GM12878 (cell line): ENCODE measurements at regions not wholly inside any gene's neighbourhood (a gene's known extent, or its start where the extent isn't known, plus 50 kb on each side); places are given as distances from the start of the nearest gene placed in this dataset.

Source experiments
- ATAC-seq: fragments of 200-7000 bp; cut with Tn5 transposase; 3 replicates; pipeline ENCODE4 v1.9.1; 2020; ENCODE audit warnings: mild to moderate bottlenecking, moderate library complexity
- BruUV-seq: library from RNA; stranded (reverse); fragments of 400-500 nt; replicated peaks from 2 replicates; lab custom pipeline; 2021; lab: Mats Ljungman, UMichigan
- CTCF ChIA-PET: fragments of 300-600 bp; sonication (Branson Sonifier 250); formaldehyde crosslinking; extraction: SDS; loops from one replicate; lab custom pipeline; 2021; ENCODE audit warnings: inconsistent platforms; lab: Yijun Ruan, JAX
- POLR2A ChIA-PET: fragments of 350-600 bp; formaldehyde crosslinking; extraction: SDS; loops from one replicate; lab custom pipeline; 2021; ENCODE audit warnings: inconsistent platforms; lab: Charles Lee
- RAD21 ChIA-PET: fragments of 300-600 bp; sonication (Branson Sonifier 250); formaldehyde crosslinking; loops from one replicate; lab custom pipeline; 2023; ENCODE audit warnings: antibody characterized with exemption; ENCODE audit not compliant: unreplicated experiment; lab: Charles Lee
- SMC1A ChIA-PET: fragments of 300-600 bp; sonication (Branson Sonifier 250); formaldehyde crosslinking; loops from one replicate; lab custom pipeline; 2023; ENCODE audit not compliant: unreplicated experiment, uncharacterized antibody; lab: Charles Lee
- DNase-seq: peaks from one replicate; pipeline ENCODE4 v3.0.0-alpha.2; 2011; ENCODE audit warnings: low read depth, low spot score
- FAIRE-seq: peaks from 3 replicates; lab custom pipeline; 2011; peaks lifted over from hg19 to GRCh38; lab: Jason Lieb, UNC
- H2AFZ ChIP-seq: 2 replicates; pipeline ENCODE4 v1.6.0; 2011; ENCODE audit warnings: low read depth, low read length, control low read depth; ENCODE audit not compliant: control insufficient read depth
- H3K27ac ChIP-seq: 2 replicates; pipeline ENCODE4 v1.5.1; 2011; ENCODE audit warnings: control low read depth; ENCODE audit not compliant: control insufficient read depth, insufficient read depth
- H3K27me3 ChIP-seq, 2 experiments: replicated peaks in 1 of 2; 2 replicates each; pipeline versions ENCODE4 v1.6.0 to v1.6.1; 2011; ENCODE audit warnings: low read length in 1 of 2; ENCODE audit not compliant: control insufficient read depth in 2 of 2, insufficient read depth in 2 of 2
- H3K36me3 ChIP-seq, 2 experiments: 2 replicates each; pipeline ENCODE4 v1.5.1; 2011; ENCODE audit warnings: low read length in 1 of 2; ENCODE audit not compliant: control insufficient read depth in 2 of 2, insufficient read depth in 2 of 2
- H3K4me1 ChIP-seq: 2 replicates; pipeline ENCODE4 v1.6.1; 2011; ENCODE audit warnings: mild to moderate bottlenecking, low read length, moderate library complexity, mixed read lengths; ENCODE audit not compliant: control insufficient read depth, insufficient read depth
- H3K4me2 ChIP-seq: 2 replicates; pipeline ENCODE4 v1.6.0; 2011; ENCODE audit warnings: control low read depth; ENCODE audit not compliant: control insufficient read depth, insufficient read depth
- H3K4me3 ChIP-seq: fragments of 200-600 bp; sonication (generic); 2 replicates; pipeline ENCODE4 v1.5.1; 2016
- H3K79me2 ChIP-seq: 2 replicates; pipeline ENCODE4 v1.6.0; 2011; ENCODE audit warnings: low read length; ENCODE audit not compliant: control insufficient read depth, insufficient read depth
- H3K9ac ChIP-seq: 2 replicates; pipeline ENCODE4 v1.8.0; 2011; ENCODE audit warnings: low read length, control low read depth, mixed read lengths; ENCODE audit not compliant: control insufficient read depth, insufficient read depth
- H3K9me3 ChIP-seq: replicated peaks from 3 replicates; pipeline ENCODE4 v1.5.1; 2011; ENCODE audit warnings: mild to moderate bottlenecking, low read length; ENCODE audit not compliant: control insufficient read depth, insufficient read depth
- H4K20me1 ChIP-seq: 2 replicates; pipeline ENCODE4 v1.6.0; 2011; ENCODE audit not compliant: control insufficient read depth, insufficient read depth
- ATF7 ChIP-seq: fragments of 450-650 bp; IDR thresholded peaks from 2 replicates; pipeline ENCODE4 v1.6.1; 2016; ENCODE audit warnings: low read depth, mild to moderate bottlenecking
- CBFB ChIP-seq: IDR thresholded peaks from 2 replicates; pipeline ENCODE4 v1.6.1; 2016; ENCODE audit warnings: antibody characterized with exemption, low read depth
- IRF5 ChIP-seq: fragments of 450-650 bp; IDR thresholded peaks from 2 replicates; pipeline ENCODE4 v1.6.1; 2017; ENCODE audit warnings: borderline replicate concordance
- MEF2A ChIP-seq: IDR thresholded peaks from 2 replicates; pipeline ENCODE4 v1.6.1; 2011; ENCODE audit warnings: low read depth, mild to moderate bottlenecking, low read length, moderate library complexity; ENCODE audit not compliant: insufficient read depth
- NFYB ChIP-seq: IDR thresholded peaks from 2 replicates; pipeline ENCODE4 v1.6.1; 2011; ENCODE audit warnings: low read depth, mild to moderate bottlenecking, low read length, improper control_type of control experiment, moderate library complexity; ENCODE audit not compliant: insufficient read depth
- PKNOX1 ChIP-seq: fragments of 450-650 bp; IDR thresholded peaks from 2 replicates; pipeline ENCODE4 v1.6.1; 2016; ENCODE audit warnings: mild to moderate bottlenecking
- POLR2AphosphoS2 ChIP-seq: IDR thresholded peaks from 2 replicates; pipeline ENCODE4 v1.6.1; 2011; ENCODE audit warnings: low read depth, mild to moderate bottlenecking, low read length, improper control_type of control experiment, moderate library complexity
- RB1 ChIP-seq: fragments of 450-650 bp; formaldehyde crosslinking; IDR thresholded peaks from 2 replicates; pipeline ENCODE4 v1.6.1; 2017; ENCODE audit warnings: mild to moderate bottlenecking, borderline replicate concordance
- SMAD5 ChIP-seq: IDR thresholded peaks from 2 replicates; pipeline ENCODE4 v1.6.1; 2016; ENCODE audit warnings: antibody characterized with exemption, low read depth
- SMARCA5 ChIP-seq: fragments of 450-650 bp; IDR thresholded peaks from 2 replicates; pipeline ENCODE4 v1.6.1; 2017; ENCODE audit warnings: mild to moderate bottlenecking
- TAF1 ChIP-seq: IDR thresholded peaks from 2 replicates; pipeline ENCODE4 v1.6.1; 2011; ENCODE audit warnings: mild to moderate bottlenecking, low read depth, low read length, borderline replicate concordance
- TBL1XR1 ChIP-seq: IDR thresholded peaks from 2 replicates; pipeline ENCODE4 v1.6.1; 2012; ENCODE audit warnings: low read depth, low read length, improper control_type of control experiment
- ZNF24 ChIP-seq: fragments of 450-650 bp; IDR thresholded peaks from 2 replicates; pipeline ENCODE4 v1.6.1; 2017; ENCODE audit warnings: antibody characterized with exemption, mild to moderate bottlenecking
- ZNF274 ChIP-seq: IDR thresholded peaks from one replicate; pipeline ENCODE4 v1.8.0; 2011; ENCODE audit not compliant: insufficient read length, insufficient read depth
- ZNF622 ChIP-seq: fragments of 450-650 bp; IDR thresholded peaks from 2 replicates; pipeline ENCODE4 v1.6.1; 2017; ENCODE audit warnings: mild to moderate bottlenecking, inconsistent platforms
- ZSCAN29 ChIP-seq: fragments of 450-650 bp; IDR thresholded peaks from 2 replicates; pipeline ENCODE4 v1.6.1; 2017; ENCODE audit warnings: mild to moderate bottlenecking, moderate library complexity
- WGBS: methylation state at CpG from one replicate; pipeline ENCODE4 v1.1.6; 2016; ENCODE audit warnings: low lambda C conversion rate; ENCODE audit not compliant: insufficient replicate concordance, insufficient coverage; ENCODE audit errors: missing lambda C conversion rate; 5-methylcytosine and 5-hydroxymethylcytosine counted together
- in situ Hi-C: fragments of 300-500 bp; cut with MboI; formaldehyde crosslinking; loops from 9 replicates; pipeline ENCODE4 v1.14.3; 2018; ENCODE audit warnings: mixed read lengths
- intact Hi-C: fragments of 100-400 bp; cut with micrococcal nuclease; formaldehyde crosslinking; loops from one replicate; pipeline ENCODE4 v1.14.2; 2022; ENCODE audit not compliant: unreplicated experiment
- TF ChIP-seq, protein P1 (sequence below): fragments of 450-650 bp; IDR thresholded peaks from 2 replicates; pipeline ENCODE4 v1.6.1; 2017; ENCODE audit warnings: mild to moderate bottlenecking
- TF ChIP-seq, protein P2 (sequence below): fragments of 450-650 bp; IDR thresholded peaks from 2 replicates; pipeline ENCODE4 v1.6.1; 2017; ENCODE audit warnings: low read depth, mild to moderate bottlenecking, moderate library complexity
- TF ChIP-seq, protein P3 (sequence below): IDR thresholded peaks from 2 replicates; pipeline ENCODE4 v1.6.1; 2012; ENCODE audit warnings: low read depth, low read length, improper control_type of control experiment

- no peak for TF ChIP-seq TAF1
- TF ChIP-seq ZNF622: no peak
- TF ChIP-seq CBFB: no peak
- TF ChIP-seq MEF2A: no peak
- TF ChIP-seq ATF7: no peak
- TF ChIP-seq PKNOX1: no peak
- TF ChIP-seq, protein P1, sequence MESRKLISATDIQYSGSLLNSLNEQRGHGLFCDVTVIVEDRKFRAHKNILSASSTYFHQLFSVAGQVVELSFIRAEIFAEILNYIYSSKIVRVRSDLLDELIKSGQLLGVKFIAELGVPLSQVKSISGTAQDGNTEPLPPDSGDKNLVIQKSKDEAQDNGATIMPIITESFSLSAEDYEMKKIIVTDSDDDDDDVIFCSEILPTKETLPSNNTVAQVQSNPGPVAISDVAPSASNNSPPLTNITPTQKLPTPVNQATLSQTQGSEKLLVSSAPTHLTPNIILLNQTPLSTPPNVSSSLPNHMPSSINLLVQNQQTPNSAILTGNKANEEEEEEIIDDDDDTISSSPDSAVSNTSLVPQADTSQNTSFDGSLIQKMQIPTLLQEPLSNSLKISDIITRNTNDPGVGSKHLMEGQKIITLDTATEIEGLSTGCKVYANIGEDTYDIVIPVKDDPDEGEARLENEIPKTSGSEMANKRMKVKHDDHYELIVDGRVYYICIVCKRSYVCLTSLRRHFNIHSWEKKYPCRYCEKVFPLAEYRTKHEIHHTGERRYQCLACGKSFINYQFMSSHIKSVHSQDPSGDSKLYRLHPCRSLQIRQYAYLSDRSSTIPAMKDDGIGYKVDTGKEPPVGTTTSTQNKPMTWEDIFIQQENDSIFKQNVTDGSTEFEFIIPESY: no peak
- TF ChIP-seq, all 136 proteins: peak for 0
Observed at GRCh38 chr11:90392692-90393091, 169.8 kb upstream of the CHORDC1 start (continued).

DNA sequence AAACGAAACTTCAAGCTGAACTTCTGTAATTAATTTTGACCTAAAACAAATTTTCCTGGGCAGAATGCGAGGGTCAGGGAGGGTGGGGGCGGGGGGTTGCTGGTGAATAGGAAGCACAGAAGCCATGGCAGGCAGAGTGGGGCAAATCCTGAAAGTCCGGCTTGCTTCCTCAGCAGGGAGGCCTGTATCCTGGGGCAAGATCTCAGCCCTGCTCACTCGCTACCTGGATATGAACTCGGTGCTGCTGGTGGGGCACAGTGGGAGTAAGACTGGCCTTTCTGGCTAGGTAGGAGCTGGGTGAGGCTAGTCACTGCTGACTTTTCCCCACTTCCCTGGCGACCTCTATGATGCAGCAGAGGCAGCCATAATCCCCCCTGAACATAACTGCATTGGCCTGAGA lies 168.9 kb upstream of the CHORDC1 start:
- no peak overlapping the region for H3K9ac ChIP-seq

More for the DNA sequence above, 168.9 kb upstream of the CHORDC1 start:
- H3K4me1 ChIP-seq: no peaks in the 10 kb centered on the region
- ChIA-PET POLR2A (no interaction called here), RAD21 (no interaction called here), CTCF (interaction anchor here (0.6 to 1.0 kb wide), 2 partner anchors 21 to 37 kb away, joined by 3 to 4 read pairs; no protein-coding TSS in a partner anchor), SMC1A (interaction anchor here (1.3 to 1.6 kb wide), 2 partner anchors 82 to 84 kb away, joined by 3 to 4 read pairs; no protein-coding TSS in a partner anchor)
- no peaks in the 10 kb centered on the region for H4K20me1 ChIP-seq
- H3K27me3 ChIP-seq: no peaks in the 10 kb centered on the region
- H3K27ac ChIP-seq: no peak overlapping the region
- H3K4me3 ChIP-seq: no peak overlapping the region
- DNase-seq (no peak), FAIRE-seq (no peak), ATAC-seq (no peak)
- no TSS peak for BruUV-seq
- in situ Hi-C loops (no loop called here), intact Hi-C loops (no loop called here)
- no peak for TF ChIP-seq ZNF274
- no peak for TF ChIP-seq SMAD5
- TF ChIP-seq, protein P2, sequence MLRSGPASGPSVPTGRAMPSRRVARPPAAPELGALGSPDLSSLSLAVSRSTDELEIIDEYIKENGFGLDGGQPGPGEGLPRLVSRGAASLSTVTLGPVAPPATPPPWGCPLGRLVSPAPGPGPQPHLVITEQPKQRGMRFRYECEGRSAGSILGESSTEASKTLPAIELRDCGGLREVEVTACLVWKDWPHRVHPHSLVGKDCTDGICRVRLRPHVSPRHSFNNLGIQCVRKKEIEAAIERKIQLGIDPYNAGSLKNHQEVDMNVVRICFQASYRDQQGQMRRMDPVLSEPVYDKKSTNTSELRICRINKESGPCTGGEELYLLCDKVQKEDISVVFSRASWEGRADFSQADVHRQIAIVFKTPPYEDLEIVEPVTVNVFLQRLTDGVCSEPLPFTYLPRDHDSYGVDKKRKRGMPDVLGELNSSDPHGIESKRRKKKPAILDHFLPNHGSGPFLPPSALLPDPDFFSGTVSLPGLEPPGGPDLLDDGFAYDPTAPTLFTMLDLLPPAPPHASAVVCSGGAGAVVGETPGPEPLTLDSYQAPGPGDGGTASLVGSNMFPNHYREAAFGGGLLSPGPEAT: no peak
- no peak for TF ChIP-seq ZNF24
- TF ChIP-seq RB1: no peak
- TF ChIP-seq ZSCAN29: no peak
- TF ChIP-seq TBL1XR1: no peak
- no peak for TF ChIP-seq POLR2AphosphoS2
- no peak for TF ChIP-seq NFYB
- TF ChIP-seq, protein P3, sequence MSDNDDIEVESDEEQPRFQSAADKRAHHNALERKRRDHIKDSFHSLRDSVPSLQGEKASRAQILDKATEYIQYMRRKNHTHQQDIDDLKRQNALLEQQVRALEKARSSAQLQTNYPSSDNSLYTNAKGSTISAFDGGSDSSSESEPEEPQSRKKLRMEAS: no peak
- TF ChIP-seq SMARCA5: no peak
- TF ChIP-seq IRF5: no peak
- H2AFZ ChIP-seq: no peak overlapping the region
- H3K36me3 ChIP-seq: no peaks in the 10 kb centered on the region
- H3K4me2 ChIP-seq: no peak overlapping the region
- no peaks in the 10 kb centered on the region for H3K9me3 ChIP-seq
- no peaks in the 10 kb centered on the region for H3K79me2 ChIP-seq
- 35% methylated on average over 5 of the region's 7 CpGs for WGBS
